ENCODE measurements at regions not wholly inside any gene's neighbourhood (a gene's known extent, or its start where the extent isn't known, plus 50 kb on each side); places are given as distances from the start of the nearest gene placed in this dataset.

DNA sequence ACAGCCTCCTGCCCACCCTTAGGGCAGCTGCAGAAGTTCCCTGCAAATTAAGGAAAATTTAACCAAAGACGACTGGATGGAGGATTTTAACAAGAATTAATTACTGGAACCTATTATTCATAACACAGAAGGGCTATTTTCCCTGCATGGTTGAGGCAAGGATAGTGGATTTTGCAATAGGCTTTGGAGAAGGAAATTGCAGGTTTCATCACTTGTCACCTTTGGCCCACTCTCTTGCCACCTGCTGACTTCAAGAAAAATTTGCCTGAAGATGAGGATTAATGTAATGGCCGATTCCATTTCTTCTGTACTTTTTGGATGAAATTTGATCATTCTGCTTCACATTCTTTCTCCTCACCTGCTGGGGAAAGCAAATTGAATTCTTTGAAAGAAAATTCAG is 261.7 kb downstream of the FGF9 start:
- no peaks in the 10 kb centered on the region for H3K27me3 ChIP-seq (ENCODE audit: control insufficient read depth in 2 of 2, insufficient read depth in 2 of 2, low read length in 2 of 2)
- intact Hi-C loops (cut with micrococcal nuclease), result no loop called here
- H3K27ac ChIP-seq (ENCODE audit: insufficient read depth, low read depth, low read length), result no peak overlapping the region
- H3K9me3 ChIP-seq (replicated peaks; ENCODE audit: control insufficient read depth, insufficient read depth, low read length), result peaks cover 7% of the 10 kb centered on the region
- dilution Hi-C loops (cut with MboI; ENCODE audit: extremely low pct_ligation_motif_present, low sequenced_read_pairs), result no loop called here
- no peak overlapping the region for H3K9ac ChIP-seq (replicated peaks; ENCODE audit: extremely low read depth, insufficient read depth, low read length)
- ChIA-PET POLR2A (no interaction called here), CTCF (no interaction called here)
- H4K20me1 ChIP-seq (replicated peaks; ENCODE audit: control insufficient read depth, extremely low read depth, insufficient read depth, low read length), result no peaks in the 10 kb centered on the region
- TF ChIP-seq EZH2 (IDR thresholded peaks at IDR 0.05; ENCODE audit: borderline replicate concordance, low read depth, low read length, severe bottlenecking), result no peak
- no peak for TF ChIP-seq FOS (IDR thresholded peaks at IDR 0.05; ENCODE audit: borderline replicate concordance, insufficient read depth, low read length)
- TF ChIP-seq JUN (IDR thresholded peaks at IDR 0.05; ENCODE audit: borderline replicate concordance, insufficient read depth, insufficient read length, low read depth), result no peak
- no peak for TF ChIP-seq MYC (IDR thresholded peaks at IDR 0.05; ENCODE audit: low read depth, low read length)
- TF ChIP-seq, protein P1, sequence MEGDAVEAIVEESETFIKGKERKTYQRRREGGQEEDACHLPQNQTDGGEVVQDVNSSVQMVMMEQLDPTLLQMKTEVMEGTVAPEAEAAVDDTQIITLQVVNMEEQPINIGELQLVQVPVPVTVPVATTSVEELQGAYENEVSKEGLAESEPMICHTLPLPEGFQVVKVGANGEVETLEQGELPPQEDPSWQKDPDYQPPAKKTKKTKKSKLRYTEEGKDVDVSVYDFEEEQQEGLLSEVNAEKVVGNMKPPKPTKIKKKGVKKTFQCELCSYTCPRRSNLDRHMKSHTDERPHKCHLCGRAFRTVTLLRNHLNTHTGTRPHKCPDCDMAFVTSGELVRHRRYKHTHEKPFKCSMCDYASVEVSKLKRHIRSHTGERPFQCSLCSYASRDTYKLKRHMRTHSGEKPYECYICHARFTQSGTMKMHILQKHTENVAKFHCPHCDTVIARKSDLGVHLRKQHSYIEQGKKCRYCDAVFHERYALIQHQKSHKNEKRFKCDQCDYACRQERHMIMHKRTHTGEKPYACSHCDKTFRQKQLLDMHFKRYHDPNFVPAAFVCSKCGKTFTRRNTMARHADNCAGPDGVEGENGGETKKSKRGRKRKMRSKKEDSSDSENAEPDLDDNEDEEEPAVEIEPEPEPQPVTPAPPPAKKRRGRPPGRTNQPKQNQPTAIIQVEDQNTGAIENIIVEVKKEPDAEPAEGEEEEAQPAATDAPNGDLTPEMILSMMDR (IDR thresholded peaks at IDR 0.05; ENCODE audit: extremely low read depth in 1 of 2, insufficient read depth in 1 of 2, low read depth in 1 of 2, low read length in 2 of 2), result no peak
- no peak for TF ChIP-seq POLR2A (IDR thresholded peaks at IDR 0.05; ENCODE audit: low read depth, low read length)
- TF ChIP-seq, protein P2, sequence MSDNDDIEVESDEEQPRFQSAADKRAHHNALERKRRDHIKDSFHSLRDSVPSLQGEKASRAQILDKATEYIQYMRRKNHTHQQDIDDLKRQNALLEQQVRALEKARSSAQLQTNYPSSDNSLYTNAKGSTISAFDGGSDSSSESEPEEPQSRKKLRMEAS (IDR thresholded peaks at IDR 0.05; ENCODE audit: insufficient read depth, insufficient read length), result no peak
- no peak for TF ChIP-seq POLR2AphosphoS5 (IDR thresholded peaks at IDR 0.05; ENCODE audit: insufficient read depth, low read depth, low read length)
- no peak for TF ChIP-seq GATA2 (IDR thresholded peaks at IDR 0.05; ENCODE audit: insufficient read depth, insufficient read length, low read depth, low read length)
- H3K4me3 ChIP-seq (replicated peaks in 1 of 3; ENCODE audit: insufficient read depth in 1 of 3, low read depth in 1 of 3, low read length in 3 of 3), result no peak overlapping the region
- no peak overlapping the region for H3K4me2 ChIP-seq (ENCODE audit: insufficient read depth, low read length)
- no peaks in the 10 kb centered on the region for H3K4me1 ChIP-seq (ENCODE audit: control insufficient read depth, extremely low read depth, insufficient read depth, low read length)
- no peaks in the 10 kb centered on the region for H3K9me1 ChIP-seq (replicated peaks; ENCODE audit: control insufficient read depth, extremely low read depth, insufficient read depth, low read length)
- BruUV-seq (replicated peaks), result no TSS peak
- H2AFZ ChIP-seq (ENCODE audit: low read depth, low read length), result no peak overlapping the region
- FAIRE-seq, result no peak
- H3K36me3 ChIP-seq (ENCODE audit: control insufficient read depth in 2 of 2, extremely low read depth in 1 of 2, insufficient read depth in 2 of 2, low read length in 2 of 2), result no peaks in the 10 kb centered on the region
- no peaks in the 10 kb centered on the region for H3K79me2 ChIP-seq (ENCODE audit: control insufficient read depth, insufficient read depth, low read length)
- no peak for DNase-seq (ENCODE audit: low read depth, low spot score)

Data from endothelial cell of umbilical vein (primary cell).